Activated CD8-positive, alpha-beta T cell treated with anti-CD3 and anti-CD28 coated beads for 36 hours (primary cell): ENCODE measurements at regions not wholly inside any gene's neighbourhood (a gene's known extent, or its start where the extent isn't known, plus 50 kb on each side); places are given as distances from the start of the nearest gene placed in this dataset.

Experiments
- ATAC-seq: fragments of 200-7000 bp; cut with Tn5 transposase; one replicate; pipeline ENCODE4 v1.10.0; 2021; ENCODE audit warnings: mild to moderate bottlenecking, moderate library complexity
- CTCF ChIA-PET: fragments of 350-600 bp; sonication (Branson Sonifier 250); formaldehyde crosslinking; loops from one replicate; lab custom pipeline; 2021; ENCODE audit warnings: antibody characterized with exemption; lab: Charles Lee
- POLR2A ChIA-PET: fragments of 350-600 bp; sonication (Branson Sonifier 250); formaldehyde crosslinking; loops from one replicate; lab custom pipeline; 2021; ENCODE audit warnings: antibody characterized with exemption; lab: Charles Lee
- DNase-seq: peaks from one replicate; pipeline ENCODE4 v3.0.0-alpha.2; 2020
- H3K27ac Mint-ChIP-seq: one replicate; pipeline ENCODE4 v1.8.0; 2021; ENCODE audit warnings: mild to moderate bottlenecking, mixed read lengths
- H3K27me3 Mint-ChIP-seq: one replicate; pipeline ENCODE4 v1.8.0; 2021; ENCODE audit warnings: mixed read lengths
- H3K36me3 Mint-ChIP-seq: one replicate; pipeline ENCODE4 v1.8.0; 2021; ENCODE audit warnings: low read depth, mixed read lengths
- H3K4me1 Mint-ChIP-seq: one replicate; pipeline ENCODE4 v1.8.0; 2021; ENCODE audit warnings: low read depth, mixed read lengths
- H3K4me3 Mint-ChIP-seq: one replicate; pipeline ENCODE4 v1.8.0; 2021; ENCODE audit warnings: mild to moderate bottlenecking, moderate library complexity, mixed read lengths
- H3K9me3 Mint-ChIP-seq: one replicate; pipeline ENCODE4 v1.8.0; 2021; ENCODE audit warnings: mixed read lengths
- intact Hi-C: fragments of 100-400 bp; cut with micrococcal nuclease; formaldehyde crosslinking; loops from one replicate; pipeline ENCODE4 v1.10.0; 2022
- TF ChIP-seq, protein P1 (sequence below): fragments of 200-600 bp; IDR thresholded peaks from one replicate; pipeline ENCODE4 v1.8.0; 2022; ENCODE audit warnings: antibody characterized with exemption, mild to moderate bottlenecking

DNA sequence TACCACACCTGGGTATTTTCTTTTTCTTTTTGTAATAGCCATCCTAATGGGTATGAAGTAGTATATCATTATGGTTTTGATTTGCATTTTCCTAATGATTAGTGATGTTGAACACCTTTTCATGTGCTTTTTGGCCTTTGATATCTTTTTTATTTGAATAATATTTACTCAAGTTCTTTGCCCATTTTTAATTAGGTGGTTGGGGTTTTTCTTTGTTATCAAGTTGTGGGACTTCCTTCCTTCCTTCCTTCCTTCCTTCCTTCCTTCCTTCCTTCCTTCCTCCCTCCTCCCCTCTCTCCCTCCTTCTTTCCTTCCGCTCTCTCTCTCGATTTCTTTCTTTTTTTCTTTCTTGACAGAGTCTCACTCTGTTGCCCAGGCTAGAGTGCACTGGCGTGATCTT, 75.0 kb upstream of the PDGFD start:
- no peaks in the 10 kb centered on the region for H3K36me3 Mint-ChIP-seq
- intact Hi-C loops: no loop called here
- TF ChIP-seq, protein P1, sequence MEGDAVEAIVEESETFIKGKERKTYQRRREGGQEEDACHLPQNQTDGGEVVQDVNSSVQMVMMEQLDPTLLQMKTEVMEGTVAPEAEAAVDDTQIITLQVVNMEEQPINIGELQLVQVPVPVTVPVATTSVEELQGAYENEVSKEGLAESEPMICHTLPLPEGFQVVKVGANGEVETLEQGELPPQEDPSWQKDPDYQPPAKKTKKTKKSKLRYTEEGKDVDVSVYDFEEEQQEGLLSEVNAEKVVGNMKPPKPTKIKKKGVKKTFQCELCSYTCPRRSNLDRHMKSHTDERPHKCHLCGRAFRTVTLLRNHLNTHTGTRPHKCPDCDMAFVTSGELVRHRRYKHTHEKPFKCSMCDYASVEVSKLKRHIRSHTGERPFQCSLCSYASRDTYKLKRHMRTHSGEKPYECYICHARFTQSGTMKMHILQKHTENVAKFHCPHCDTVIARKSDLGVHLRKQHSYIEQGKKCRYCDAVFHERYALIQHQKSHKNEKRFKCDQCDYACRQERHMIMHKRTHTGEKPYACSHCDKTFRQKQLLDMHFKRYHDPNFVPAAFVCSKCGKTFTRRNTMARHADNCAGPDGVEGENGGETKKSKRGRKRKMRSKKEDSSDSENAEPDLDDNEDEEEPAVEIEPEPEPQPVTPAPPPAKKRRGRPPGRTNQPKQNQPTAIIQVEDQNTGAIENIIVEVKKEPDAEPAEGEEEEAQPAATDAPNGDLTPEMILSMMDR: no peak
- ATAC-seq (no peak), DNase-seq (no peak)
- H3K27ac Mint-ChIP-seq: no peak overlapping the region
- ChIA-PET CTCF (no interaction called here), POLR2A (no interaction called here)
- no peaks in the 10 kb centered on the region for H3K4me1 Mint-ChIP-seq
- H3K9me3 Mint-ChIP-seq: no peaks in the 10 kb centered on the region
- no peak overlapping the region for H3K4me3 Mint-ChIP-seq
- H3K27me3 Mint-ChIP-seq: no peaks in the 10 kb centered on the region

DNA sequence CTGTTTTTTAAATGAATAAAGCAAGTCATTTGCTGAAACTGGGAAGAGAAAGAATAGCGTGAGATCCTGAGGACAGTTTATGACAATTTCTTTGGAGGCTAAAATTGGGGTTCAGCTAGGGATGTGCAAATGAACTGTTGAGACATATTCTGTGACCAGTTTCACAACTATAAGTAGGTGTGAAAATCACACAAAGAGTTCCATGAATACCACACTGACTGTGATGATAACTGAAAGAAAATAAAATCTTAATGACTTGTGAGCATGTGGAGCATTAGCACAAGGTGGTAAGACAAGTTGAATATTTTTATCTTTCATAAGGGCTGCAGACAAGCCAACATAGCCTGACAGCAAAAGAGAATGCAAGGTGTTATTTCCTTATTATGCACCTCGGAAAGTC, 61.1 kb upstream of the PDGFD start:
- CTCF ChIA-PET: no interaction called here
- no peak for DNase-seq
- no peak overlapping the region for H3K27ac Mint-ChIP-seq

DNA sequence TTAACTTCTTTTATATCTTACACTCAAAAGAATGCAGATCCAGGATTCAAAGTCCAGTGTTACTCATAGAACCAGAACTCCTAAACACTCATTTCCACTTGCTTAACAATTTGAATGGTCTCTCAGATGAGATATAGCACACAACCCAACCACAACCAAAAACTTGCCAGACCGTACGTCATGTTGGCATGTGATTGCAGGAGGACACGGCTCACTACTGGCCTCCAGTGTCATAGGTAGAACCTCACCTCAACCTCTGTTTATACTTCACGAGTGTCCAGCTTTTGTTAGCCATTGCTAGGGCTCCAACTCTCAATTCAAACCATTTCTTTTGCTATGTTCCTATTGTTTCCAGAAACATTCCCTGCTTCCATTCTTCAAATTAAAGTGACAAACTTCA, 58.5 kb upstream of the PDGFD start:
- Mint-ChIP-seq H3K27me3 (no peaks in the 10 kb centered on the region), H3K27ac (no peak overlapping the region), H3K36me3 (no peaks in the 10 kb centered on the region), H3K9me3 (no peaks in the 10 kb centered on the region), H3K4me3 (no peak overlapping the region), H3K4me1 (no peaks in the 10 kb centered on the region)
- TF ChIP-seq, protein P1: no peak
- no peak for ATAC-seq
- CTCF ChIA-PET: no interaction called here
- intact Hi-C loops: no loop called here
- POLR2A ChIA-PET: no interaction called here
- no peak for DNase-seq

More for the DNA sequence above, 61.1 kb upstream of the PDGFD start:
- Mint-ChIP-seq H3K27me3 (no peaks in the 10 kb centered on the region), H3K9me3 (no peaks in the 10 kb centered on the region), H3K4me3 (no peak overlapping the region), H3K4me1 (no peaks in the 10 kb centered on the region), H3K36me3 (no peaks in the 10 kb centered on the region)
- TF ChIP-seq, protein P1: no peak
- intact Hi-C loops: no loop called here
- POLR2A ChIA-PET: no interaction called here
- ATAC-seq: no peak

DNA sequence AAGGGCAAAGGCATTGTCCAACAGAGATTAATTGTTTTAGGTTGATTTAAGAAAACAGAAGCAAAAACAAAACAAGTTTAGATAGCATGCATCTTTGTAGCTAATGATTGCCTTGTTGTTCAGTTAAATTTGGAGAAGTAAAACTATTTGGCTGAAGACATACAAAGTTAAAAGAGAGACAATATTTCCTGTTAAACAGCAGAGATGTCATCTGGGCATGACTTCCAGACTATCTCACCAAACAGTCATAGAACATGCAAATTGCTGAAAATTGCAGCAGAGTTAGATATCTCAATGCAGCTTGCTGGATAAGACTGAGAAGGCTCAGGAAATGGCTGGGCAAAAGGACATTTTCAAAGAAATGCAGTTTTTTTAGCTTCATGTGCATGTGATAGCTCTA, 57.5 kb upstream of the PDGFD start:
- no peaks in the 10 kb centered on the region for H3K4me1 Mint-ChIP-seq
- POLR2A ChIA-PET: no interaction called here
- CTCF ChIA-PET: no interaction called here
- ATAC-seq (no peak), DNase-seq (no peak)
- TF ChIP-seq, protein P1: no peak
- intact Hi-C loops: no loop called here
- H3K36me3 Mint-ChIP-seq: no peaks in the 10 kb centered on the region
- no peak overlapping the region for H3K27ac Mint-ChIP-seq
- H3K27me3 Mint-ChIP-seq: no peaks in the 10 kb centered on the region
- peaks cover 5% of the 10 kb centered on the region for H3K9me3 Mint-ChIP-seq
- H3K4me3 Mint-ChIP-seq: no peak overlapping the region

DNA sequence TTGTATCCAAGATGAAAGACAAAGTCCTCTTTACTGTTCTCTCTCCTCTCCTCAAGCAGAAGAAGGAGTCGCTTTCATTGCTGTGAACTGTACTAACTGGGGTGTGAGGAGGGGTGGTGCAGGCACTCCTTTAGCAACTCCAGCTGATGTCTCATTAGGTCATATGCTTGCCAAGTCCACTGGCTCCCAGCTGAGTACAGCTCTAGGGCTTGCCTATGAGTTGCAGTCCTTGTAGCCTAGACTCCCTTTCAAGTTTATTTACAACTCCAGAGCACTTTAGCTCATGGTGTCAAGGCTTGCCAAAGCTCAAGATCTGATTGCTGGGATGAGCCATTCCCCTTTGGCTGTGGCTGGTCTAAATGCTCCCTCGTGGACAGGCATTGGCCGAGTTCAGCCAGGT, 55.1 kb upstream of the PDGFD start:
- DNase-seq: no peak
- TF ChIP-seq, protein P1: no peak
- Mint-ChIP-seq H3K36me3 (no peaks in the 10 kb centered on the region), H3K27me3 (no peaks in the 10 kb centered on the region), H3K4me1 (no peaks in the 10 kb centered on the region), H3K9me3 (peaks cover 5% of the 10 kb centered on the region), H3K4me3 (no peak overlapping the region), H3K27ac (no peak overlapping the region)
- ChIA-PET CTCF (no interaction called here), POLR2A (no interaction called here)
- no peak for ATAC-seq
- intact Hi-C loops: no loop called here
